OCI-LY7 (cell line): ENCODE measurements at regions not wholly inside any gene's neighbourhood (a gene's known extent, or its start where the extent isn't known, plus 50 kb on each side); places are given as distances from the start of the nearest gene placed in this dataset.

ENCODE experiments used
- CTCF ChIP-seq: fragments of 200-600 bp; sonication (generic); conservative IDR thresholded peaks from 2 replicates; pipeline ENCODE4 v1.5.1; 2014; ENCODE audit warnings: mild to moderate bottlenecking, antibody characterized with exemption, low read length, moderate library complexity, mixed read lengths
- EZH2phosphoT487 ChIP-seq: fragments of 200-600 bp; sonication (generic); IDR thresholded peaks from 2 replicates; pipeline ENCODE4 v1.6.1; 2018; ENCODE audit warnings: low read depth, borderline replicate concordance, mild to moderate bottlenecking, mixed run types, antibody characterized with exemption, low read length, moderate library complexity, mixed read lengths

GRCh38 chr12:84411031-84411430 is 501.6 kb downstream of the SLC6A15 start:
- TF ChIP-seq EZH2phosphoT487 (no peak), CTCF (no peak)
